IPS DF 6.9 (cell line): ENCODE measurements at regions not wholly inside any gene's neighbourhood (a gene's known extent, or its start where the extent isn't known, plus 50 kb on each side); places are given as distances from the start of the nearest gene placed in this dataset.
"Not testable (repeated sequence)": the region's sequence is repeated elsewhere in the genome, so short reads cannot be mapped to it uniquely, and the experiment has no call there.

Source experiments
- DNase-seq: peaks from one replicate; pipeline ENCODE4 v3.0.0-alpha.2; 2013; ENCODE audit warnings: low read depth, low spot score
- H3K27ac ChIP-seq: one replicate; pipeline ENCODE4 v1.5.1; 2013; ENCODE audit warnings: low read length, control low read depth
- H3K27me3 ChIP-seq: 2 replicates; pipeline ENCODE4 v1.6.1; 2013; ENCODE audit warnings: mild to moderate bottlenecking, low read length; ENCODE audit not compliant: control insufficient read depth, insufficient read depth
- H3K36me3 ChIP-seq: 2 replicates; pipeline ENCODE4 v1.6.1; 2013; ENCODE audit warnings: low read length; ENCODE audit not compliant: control insufficient read depth, insufficient read depth
- H3K4me1 ChIP-seq: 2 replicates; pipeline ENCODE4 v1.6.1; 2013; ENCODE audit warnings: low read length; ENCODE audit not compliant: control insufficient read depth, insufficient read depth
- H3K4me3 ChIP-seq: 2 replicates; pipeline ENCODE4 v1.5.1; 2013; ENCODE audit warnings: mild to moderate bottlenecking, low read length
- H3K9me3 ChIP-seq: 2 replicates; pipeline ENCODE4 v1.6.1; 2013; ENCODE audit warnings: low read length, inconsistent platforms; ENCODE audit not compliant: control insufficient read depth, insufficient read depth
- WGBS: extraction: QIAGEN DNeasy Blood & Tissue Kit; methylation state at CpG from one replicate; pipeline ENCODE4 v1.1.7; 2013; ENCODE audit warnings: mixed read lengths, missing lambda C conversion rate; ENCODE audit not compliant: insufficient read length, insufficient coverage; 5-methylcytosine and 5-hydroxymethylcytosine counted together

- no peak overlapping the region for H3K4me3 ChIP-seq
- no peaks in the 10 kb centered on the region for H3K9me3 ChIP-seq
- no CpG with 5 or more reads among the region's 3 CpGs for WGBS
- no peak for DNase-seq
- no peak overlapping the region for H3K27ac ChIP-seq
- no peaks in the 10 kb centered on the region for H3K36me3 ChIP-seq
- no peaks in the 10 kb centered on the region for H3K27me3 ChIP-seq
- H3K4me1 ChIP-seq, result no peaks in the 10 kb centered on the region
Observed at GRCh38 chr5:120159155-120159554, 304.9 kb upstream of the PRR16 start.

- no CpG with 5 or more reads among the region's 4 CpGs for WGBS
- Histone ChIP-seq H3K36me3 (no peaks in the 10 kb centered on the region), H3K27ac (no peak overlapping the region), H3K9me3 (no peaks in the 10 kb centered on the region), H3K4me1 (no peaks in the 10 kb centered on the region), H3K4me3 (no peak overlapping the region), H3K27me3 (no peaks in the 10 kb centered on the region)
- DNase-seq, result no peak
Observed at GRCh38 chr5:120160124-120160895, 303.8 kb upstream of the PRR16 start.

GRCh38 chr5:120162321-120162720 is 301.8 kb upstream of the PRR16 start:
- Histone ChIP-seq H3K36me3 (no peaks in the 10 kb centered on the region), H3K4me1 (no peaks in the 10 kb centered on the region), H3K27me3 (no peaks in the 10 kb centered on the region), H3K9me3 (no peaks in the 10 kb centered on the region), H3K4me3 (no peak overlapping the region), H3K27ac (no peak overlapping the region)
- DNase-seq, result no peak

- WGBS, result no CpG with 5 or more reads among the region's 3 CpGs
- H3K27ac ChIP-seq, result no peak overlapping the region
- no peaks in the 10 kb centered on the region for H3K27me3 ChIP-seq
- DNase-seq, result no peak
- H3K9me3 ChIP-seq, result no peaks in the 10 kb centered on the region
- no peaks in the 10 kb centered on the region for H3K4me1 ChIP-seq
- H3K4me3 ChIP-seq, result no peak overlapping the region
- H3K36me3 ChIP-seq, result no peaks in the 10 kb centered on the region
Observed at GRCh38 chr5:120164037-120164436, 300.1 kb upstream of the PRR16 start.

GRCh38 chr5:120164986-120165385 is 299.1 kb upstream of the PRR16 start:
- Histone ChIP-seq H3K36me3 (no peaks in the 10 kb centered on the region), H3K27me3 (no peaks in the 10 kb centered on the region), H3K4me3 (no peak overlapping the region), H3K4me1 (no peaks in the 10 kb centered on the region), H3K9me3 (no peaks in the 10 kb centered on the region), H3K27ac (no peak overlapping the region)
- WGBS, result no CpG with 5 or more reads among the region's 1 CpG
- no peak for DNase-seq

- Histone ChIP-seq H3K4me1 (no peaks in the 10 kb centered on the region), H3K9me3 (no peaks in the 10 kb centered on the region), H3K27ac (no peak overlapping the region), H3K36me3 (no peaks in the 10 kb centered on the region), H3K27me3 (no peaks in the 10 kb centered on the region), H3K4me3 (no peak overlapping the region)
- no CpG with 5 or more reads among the region's 3 CpGs for WGBS
- no peak for DNase-seq
Observed at GRCh38 chr5:120173125-120173524, 291.0 kb upstream of the PRR16 start.

- DNase-seq, result no peak
- no CpG with 5 or more reads among the region's 2 CpGs for WGBS
- Histone ChIP-seq H3K27ac (no peak overlapping the region), H3K27me3 (no peaks in the 10 kb centered on the region), H3K4me1 (no peaks in the 10 kb centered on the region), H3K9me3 (no peaks in the 10 kb centered on the region), H3K36me3 (no peaks in the 10 kb centered on the region), H3K4me3 (no peak overlapping the region)
Observed at GRCh38 chr5:120174089-120174488, 290.0 kb upstream of the PRR16 start.

GRCh38 chr5:120181238-120181637 is 282.9 kb upstream of the PRR16 start:
- H3K4me3 ChIP-seq, H3K27me3 ChIP-seq, DNase-seq, H3K9me3 ChIP-seq, H3K27ac ChIP-seq, H3K4me1 ChIP-seq, H3K36me3 ChIP-seq: not testable (repeated sequence)
- no CpG with 5 or more reads among the region's 10 CpGs for WGBS

- DNase-seq, result peak; percentile 2
- not testable (repeated sequence) for H3K9me3 ChIP-seq, H3K27me3 ChIP-seq, H3K4me3 ChIP-seq, H3K36me3 ChIP-seq, H3K27ac ChIP-seq, H3K4me1 ChIP-seq
- WGBS, result no CpG with 5 or more reads among the region's 2 CpGs
Observed at GRCh38 chr5:120194650-120195049, 269.4 kb upstream of the PRR16 start.

- no peaks in the 10 kb centered on the region for H3K27me3 ChIP-seq
Observed at GRCh38 chr5:120199559-120199958, 264.5 kb upstream of the PRR16 start.

GRCh38 chr5:120207129-120207528 is 257.0 kb upstream of the PRR16 start:
- Histone ChIP-seq H3K27me3 (no peaks in the 10 kb centered on the region), H3K27ac (no peak overlapping the region), H3K36me3 (no peaks in the 10 kb centered on the region), H3K4me3 (no peak overlapping the region), H3K9me3 (no peaks in the 10 kb centered on the region), H3K4me1 (no peaks in the 10 kb centered on the region)
- no peak for DNase-seq

More at GRCh38 chr5:120199559-120199958, 264.5 kb upstream of the PRR16 start:
- no peak for DNase-seq
- Histone ChIP-seq H3K9me3 (no peaks in the 10 kb centered on the region), H3K4me1 (no peaks in the 10 kb centered on the region), H3K4me3 (no peak overlapping the region), H3K27ac (no peak overlapping the region), H3K36me3 (no peaks in the 10 kb centered on the region)
- no CpG with 5 or more reads among the region's 3 CpGs for WGBS
